ENCODE measurements at regions not wholly inside any gene's neighbourhood (a gene's known extent, or its start where the extent isn't known, plus 50 kb on each side); places are given as distances from the start of the nearest gene placed in this dataset.

- no peaks in the 10 kb centered on the region for H3K9me3 Mint-ChIP-seq (ENCODE audit: unreplicated experiment)
- TF ChIP-seq CTCF (IDR thresholded peaks at IDR 0.05; ENCODE audit: partially characterized antibody, unreplicated experiment): no peak
- H3K27me3 Mint-ChIP-seq (ENCODE audit: unreplicated experiment): no peaks in the 10 kb centered on the region
- H3K36me3 Mint-ChIP-seq (ENCODE audit: unreplicated experiment): no peaks in the 10 kb centered on the region
- no peak overlapping the region for H3K27ac Mint-ChIP-seq (ENCODE audit: unreplicated experiment)
- DNase-seq: no peak
- peaks cover 4% of the 10 kb centered on the region for H3K4me1 Mint-ChIP-seq (ENCODE audit: low read depth, unreplicated experiment)
- H3K4me3 Mint-ChIP-seq (ENCODE audit: unreplicated experiment): no peak overlapping the region
Measured at GRCh38 chrX:43373032-43373431, 283.1 kb upstream of the MAOA start.

- Mint-ChIP-seq H3K9me3 (ENCODE audit: unreplicated experiment) (peaks cover 1% of the 10 kb centered on the region), H3K27me3 (ENCODE audit: unreplicated experiment) (no peaks in the 10 kb centered on the region), H3K4me3 (ENCODE audit: unreplicated experiment) (no peak overlapping the region), H3K27ac (ENCODE audit: unreplicated experiment) (no peak overlapping the region), H3K4me1 (ENCODE audit: low read depth, unreplicated experiment) (peaks cover 4% of the 10 kb centered on the region), H3K36me3 (ENCODE audit: unreplicated experiment) (no peaks in the 10 kb centered on the region)
- TF ChIP-seq CTCF (IDR thresholded peaks at IDR 0.05; ENCODE audit: partially characterized antibody, unreplicated experiment): no peak
- DNase-seq: no peak
Measured at GRCh38 chrX:43375136-43375535, 281.0 kb upstream of the MAOA start.

- Mint-ChIP-seq H3K9me3 (ENCODE audit: unreplicated experiment) (peaks cover 2% of the 10 kb centered on the region), H3K27ac (ENCODE audit: unreplicated experiment) (no peak overlapping the region), H3K36me3 (ENCODE audit: unreplicated experiment) (peaks cover 4% of the 10 kb centered on the region), H3K27me3 (ENCODE audit: unreplicated experiment) (no peaks in the 10 kb centered on the region), H3K4me1 (ENCODE audit: low read depth, unreplicated experiment) (no peaks in the 10 kb centered on the region), H3K4me3 (ENCODE audit: unreplicated experiment) (no peak overlapping the region)
- DNase-seq: no peak
- TF ChIP-seq CTCF (IDR thresholded peaks at IDR 0.05; ENCODE audit: partially characterized antibody, unreplicated experiment): no peak
Measured at GRCh38 chrX:43380704-43381103, 275.4 kb upstream of the MAOA start.

GRCh38 chrX:43386875-43387274 is 269.2 kb upstream of the MAOA start:
- no peaks in the 10 kb centered on the region for H3K9me3 Mint-ChIP-seq (ENCODE audit: unreplicated experiment)
- peaks cover 4% of the 10 kb centered on the region for H3K36me3 Mint-ChIP-seq (ENCODE audit: unreplicated experiment)
- no peak for DNase-seq
- no peaks in the 10 kb centered on the region for H3K4me1 Mint-ChIP-seq (ENCODE audit: low read depth, unreplicated experiment)
- no peak overlapping the region for H3K4me3 Mint-ChIP-seq (ENCODE audit: unreplicated experiment)
- no peak for TF ChIP-seq CTCF (IDR thresholded peaks at IDR 0.05; ENCODE audit: partially characterized antibody, unreplicated experiment)
- no peaks in the 10 kb centered on the region for H3K27me3 Mint-ChIP-seq (ENCODE audit: unreplicated experiment)
- H3K27ac Mint-ChIP-seq (ENCODE audit: unreplicated experiment): no peak overlapping the region

GRCh38 chrX:43405191-43405590 is 250.9 kb upstream of the MAOA start:
- Mint-ChIP-seq H3K27me3 (ENCODE audit: unreplicated experiment) (no peaks in the 10 kb centered on the region), H3K36me3 (ENCODE audit: unreplicated experiment) (no peaks in the 10 kb centered on the region), H3K27ac (ENCODE audit: unreplicated experiment) (no peak overlapping the region), H3K9me3 (ENCODE audit: unreplicated experiment) (no peaks in the 10 kb centered on the region), H3K4me3 (ENCODE audit: unreplicated experiment) (no peak overlapping the region), H3K4me1 (ENCODE audit: low read depth, unreplicated experiment) (no peaks in the 10 kb centered on the region)
- no peak for DNase-seq
- no peak for TF ChIP-seq CTCF (IDR thresholded peaks at IDR 0.05; ENCODE audit: partially characterized antibody, unreplicated experiment)
